Neural progenitor cell (in vitro differentiated cells): ENCODE measurements at regions not wholly inside any gene's neighbourhood (a gene's known extent, or its start where the extent isn't known, plus 50 kb on each side); places are given as distances from the start of the nearest gene placed in this dataset.
"Not testable (repeated sequence)": the region's sequence is repeated elsewhere in the genome, so short reads cannot be mapped to it uniquely, and the experiment has no call there.

Experiments
- DNase-seq: peaks from one replicate; pipeline ENCODE4 v3.0.0-alpha.2; 2016; ENCODE audit warnings: low spot score
- H2AFZ ChIP-seq: fragments of 200-600 bp; sonication (generic); replicated peaks from 2 replicates; pipeline ENCODE4 v1.6.1; 2016; ENCODE audit warnings: antibody characterized with exemption
- H3F3A ChIP-seq: fragments of 200-600 bp; sonication (generic); 2 replicates; pipeline ENCODE4 v1.6.1; 2016; ENCODE audit warnings: antibody characterized with exemption, low read depth
- H3K27ac ChIP-seq: fragments of 200-600 bp; sonication (generic); 2 replicates; pipeline ENCODE4 v1.5.1; 2016; ENCODE audit warnings: mild to moderate bottlenecking
- H3K27me3 ChIP-seq: fragments of 200-600 bp; sonication (generic); 2 replicates; pipeline ENCODE4 v1.6.1; 2016; ENCODE audit warnings: mild to moderate bottlenecking, moderate library complexity
- H3K36me3 ChIP-seq: fragments of 200-600 bp; sonication (generic); 2 replicates; pipeline ENCODE4 v1.5.1; 2016
- H3K4me1 ChIP-seq: fragments of 200-600 bp; sonication (generic); 2 replicates; pipeline ENCODE4 v1.6.1; 2016; ENCODE audit warnings: mixed run types
- H3K4me2 ChIP-seq: fragments of 200-600 bp; sonication (generic); 2 replicates; pipeline ENCODE4 v1.6.1; 2016
- H3K4me3 ChIP-seq: fragments of 200-600 bp; sonication (generic); 2 replicates; pipeline ENCODE4 v1.5.1; 2016
- H3K79me2 ChIP-seq: fragments of 200-600 bp; sonication (generic); 2 replicates; pipeline ENCODE4 v1.6.1; 2016; ENCODE audit warnings: low read depth
- H3K9ac ChIP-seq: fragments of 200-600 bp; sonication (generic); 2 replicates; pipeline ENCODE4 v1.6.1; 2016
- H3K9me3 ChIP-seq: fragments of 200-600 bp; sonication (generic); 2 replicates; pipeline ENCODE4 v1.5.1; 2016; ENCODE audit warnings: low read depth
- H4K20me1 ChIP-seq: fragments of 200-600 bp; sonication (generic); 2 replicates; pipeline ENCODE4 v1.6.1; 2016; ENCODE audit warnings: low read depth
- H3K27ac Mint-ChIP-seq: 3 replicates; pipeline ENCODE4 v1.8.0; 2021; ENCODE audit warnings: mixed read lengths
- H3K27me3 Mint-ChIP-seq: 2 replicates; pipeline ENCODE4 v1.8.0; 2022; ENCODE audit warnings: low read depth, mild to moderate bottlenecking, inconsistent platforms, moderate library complexity, mixed read lengths; ENCODE audit not compliant: insufficient read depth
- H3K36me3 Mint-ChIP-seq: 3 replicates; pipeline ENCODE4 v1.8.0; 2021; ENCODE audit warnings: mixed read lengths
- H3K4me1 Mint-ChIP-seq: 3 replicates; pipeline ENCODE4 v1.8.0; 2021; ENCODE audit warnings: mixed read lengths
- H3K4me3 Mint-ChIP-seq: 3 replicates; pipeline ENCODE4 v1.8.0; 2021; ENCODE audit warnings: mild to moderate bottlenecking, moderate library complexity, mixed read lengths
- H3K9me3 Mint-ChIP-seq: 3 replicates; pipeline ENCODE4 v1.8.0; 2020; ENCODE audit warnings: mixed read lengths
- CTCF ChIP-seq: fragments of 200-600 bp; sonication (generic); IDR thresholded peaks from 2 replicates; pipeline ENCODE4 v1.5.1; 2017; ENCODE audit warnings: antibody characterized with exemption, mild to moderate bottlenecking
- EZH2 ChIP-seq: fragments of 200-600 bp; sonication (generic); IDR thresholded peaks from 2 replicates; pipeline ENCODE4 v1.6.1; 2017; ENCODE audit warnings: antibody characterized with exemption, mild to moderate bottlenecking, moderate library complexity
- EZH2phosphoT487 ChIP-seq: fragments of 200-600 bp; sonication (generic); IDR thresholded peaks from 2 replicates; pipeline ENCODE4 v1.6.1; 2017; ENCODE audit warnings: antibody characterized with exemption

DNA sequence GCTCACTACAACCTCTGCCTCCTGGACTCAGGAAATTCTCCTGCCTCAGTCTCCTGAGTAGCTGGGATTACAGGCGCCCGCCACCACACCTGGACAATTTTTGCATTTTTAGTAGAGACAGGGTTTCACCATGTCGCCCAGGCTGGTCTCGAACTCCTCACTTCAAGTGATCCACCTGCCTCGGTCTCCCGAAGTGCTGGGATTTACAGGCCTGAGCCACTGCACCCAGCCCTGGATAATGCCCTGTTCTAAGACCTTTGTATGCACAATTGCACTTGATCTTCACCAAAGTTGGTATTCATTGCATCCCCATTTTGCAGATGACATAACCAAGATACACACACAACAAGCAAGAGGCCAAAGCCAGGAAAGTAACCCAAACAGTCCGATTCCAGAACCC is 97.7 kb upstream of the CARD11 start:
- H3K9ac ChIP-seq: no peak overlapping the region
- peaks cover 6% of the 10 kb centered on the region for H3K9me3 Mint-ChIP-seq
- no peak overlapping the region for H3K4me3 Mint-ChIP-seq
- no peak overlapping the region for H3K4me2 ChIP-seq
- no peaks in the 10 kb centered on the region for H4K20me1 ChIP-seq
- no peaks in the 10 kb centered on the region for H3K36me3 ChIP-seq
- H3K36me3 Mint-ChIP-seq: no peaks in the 10 kb centered on the region
- H3K4me1 ChIP-seq: no peaks in the 10 kb centered on the region
- H3K27me3 Mint-ChIP-seq: peaks cover 2% of the 10 kb centered on the region
- H3K27ac Mint-ChIP-seq: no peak overlapping the region
- no peak for DNase-seq
- H3K4me3 ChIP-seq: no peak overlapping the region
- TF ChIP-seq EZH2 (no peak), CTCF (no peak), EZH2phosphoT487 (no peak)
- H2AFZ ChIP-seq: no peak overlapping the region
- peaks cover 17% of the 10 kb centered on the region for H3K4me1 Mint-ChIP-seq
- no peaks in the 10 kb centered on the region for H3K79me2 ChIP-seq
- no peak overlapping the region for H3K27ac ChIP-seq
- no peaks in the 10 kb centered on the region for H3F3A ChIP-seq
- no peaks in the 10 kb centered on the region for H3K27me3 ChIP-seq
- no peaks in the 10 kb centered on the region for H3K9me3 ChIP-seq

DNA sequence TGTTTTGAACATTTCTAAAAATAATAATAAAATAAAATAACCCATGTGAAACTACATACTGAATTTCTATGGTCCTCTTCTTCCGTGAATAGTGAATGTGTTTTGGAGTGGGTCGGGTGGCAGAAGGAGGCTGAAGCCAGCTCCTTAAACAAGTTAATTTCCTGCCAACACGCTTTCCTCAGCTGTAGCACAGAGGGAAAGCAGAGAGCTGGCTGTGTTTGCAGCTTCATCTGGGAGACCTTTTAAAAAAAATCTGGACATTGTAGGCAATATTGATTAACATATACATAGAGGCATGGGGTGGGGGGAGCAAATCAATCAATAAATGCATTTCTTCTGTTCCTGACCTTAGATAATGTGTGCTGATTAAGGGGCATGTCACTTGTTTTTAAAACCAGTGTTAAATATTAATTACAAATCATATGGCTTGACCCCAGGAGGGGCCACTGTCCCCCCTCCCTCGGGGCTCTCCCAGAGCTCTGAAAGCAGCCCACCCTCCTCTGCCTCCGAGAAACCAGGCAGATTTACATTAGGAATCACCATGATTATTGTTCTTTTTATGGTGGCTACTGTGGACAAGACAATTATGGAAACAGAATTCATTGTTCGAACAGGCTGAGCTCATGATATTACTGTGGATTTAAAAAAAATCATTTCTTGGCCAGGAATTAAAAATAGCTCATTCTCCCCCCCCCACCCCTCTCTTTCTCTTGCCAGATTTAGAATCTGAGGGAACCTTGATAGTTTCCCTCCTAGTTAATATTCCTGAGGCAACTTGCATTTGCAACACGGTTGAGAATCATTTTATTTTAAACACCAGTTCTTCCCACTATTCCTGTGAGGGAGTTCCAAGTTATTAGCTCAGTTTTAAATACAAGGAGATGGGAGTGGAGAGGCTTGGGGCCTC is 100.5 kb upstream of the CARD11 start:
- Histone ChIP-seq H3K4me2 (no peak overlapping the region), H3K27me3 (no peaks in the 10 kb centered on the region), H2AFZ (no peak overlapping the region), H3F3A (no peaks in the 10 kb centered on the region), H3K9me3 (no peaks in the 10 kb centered on the region), H3K79me2 (no peaks in the 10 kb centered on the region), H3K9ac (no peak overlapping the region), H3K4me1 (no peaks in the 10 kb centered on the region), H3K36me3 (no peaks in the 10 kb centered on the region), H3K4me3 (no peak overlapping the region), H4K20me1 (no peaks in the 10 kb centered on the region), H3K27ac (no peak overlapping the region)
- Mint-ChIP-seq H3K27ac (peak overlapping the region; percentile 76), H3K36me3 (no peaks in the 10 kb centered on the region), H3K27me3 (no peaks in the 10 kb centered on the region), H3K4me1 (peaks cover 17% of the 10 kb centered on the region), H3K9me3 (no peaks in the 10 kb centered on the region), H3K4me3 (no peak overlapping the region)
- TF ChIP-seq CTCF: no peak
- TF ChIP-seq EZH2phosphoT487: no peak
- TF ChIP-seq EZH2: no peak
- DNase-seq: no peak

GRCh38 chr7:3144776-3145125 is 101.1 kb upstream of the CARD11 start:
- H3K4me2 ChIP-seq, H3K27me3 Mint-ChIP-seq, H3K9me3 ChIP-seq, H3K27me3 ChIP-seq, H3K4me3 Mint-ChIP-seq, H3K36me3 Mint-ChIP-seq, H3K4me3 ChIP-seq, DNase-seq, H3K4me1 ChIP-seq, H2AFZ ChIP-seq, H3K36me3 ChIP-seq, H3K79me2 ChIP-seq, H3K9me3 Mint-ChIP-seq, H3K9ac ChIP-seq, H3F3A ChIP-seq, H4K20me1 ChIP-seq, H3K27ac ChIP-seq: not testable (repeated sequence)
- Mint-ChIP-seq H3K27ac (peak overlapping the region; percentile 74), H3K4me1 (peaks cover 18% of the 10 kb centered on the region)

DNA sequence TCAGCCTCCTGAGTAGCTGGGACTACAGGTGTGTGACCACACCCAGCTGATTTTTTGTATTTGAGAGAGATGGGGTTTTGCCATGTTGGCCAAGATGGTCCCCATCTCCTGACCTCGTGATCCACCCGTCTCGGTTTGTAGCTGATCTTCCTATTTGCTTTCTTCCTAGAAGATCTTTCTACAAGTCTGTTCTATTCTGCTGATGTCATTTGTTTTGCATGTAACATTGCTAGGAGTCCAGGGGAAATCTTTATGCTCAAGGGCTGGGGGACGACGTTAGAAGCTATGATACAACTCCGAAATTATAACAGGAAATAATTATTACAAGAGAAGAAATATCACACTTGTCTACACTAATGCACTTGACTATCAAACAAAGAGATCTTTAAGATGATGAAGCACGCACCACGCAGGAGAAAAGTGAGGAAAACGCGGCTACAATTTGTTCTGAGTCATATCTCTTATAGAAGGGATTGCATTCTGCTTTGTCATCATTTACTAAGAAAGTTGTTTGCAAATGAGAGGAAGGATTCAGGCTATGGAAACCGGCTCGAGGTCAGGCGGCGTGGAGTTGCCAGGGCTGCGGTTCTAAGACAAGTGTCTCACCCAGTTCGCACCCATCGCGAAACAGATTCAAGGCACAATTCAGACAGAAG is 103.0 kb upstream of the CARD11 start:
- H3K36me3 ChIP-seq: no peaks in the 10 kb centered on the region
- no peaks in the 10 kb centered on the region for H3F3A ChIP-seq
- H3K79me2 ChIP-seq: no peaks in the 10 kb centered on the region
- H3K4me1 ChIP-seq: no peaks in the 10 kb centered on the region
- H3K4me1 Mint-ChIP-seq: peaks cover 22% of the 10 kb centered on the region
- H3K27ac Mint-ChIP-seq: no peak overlapping the region
- H4K20me1 ChIP-seq: no peaks in the 10 kb centered on the region
- no peaks in the 10 kb centered on the region for H3K9me3 ChIP-seq
- H3K36me3 Mint-ChIP-seq: no peaks in the 10 kb centered on the region
- H3K4me2 ChIP-seq: no peak overlapping the region
- no peak overlapping the region for H3K4me3 ChIP-seq
- no peak overlapping the region for H2AFZ ChIP-seq
- no peak overlapping the region for H3K27ac ChIP-seq
- peaks cover 2% of the 10 kb centered on the region for H3K27me3 Mint-ChIP-seq
- H3K27me3 ChIP-seq: no peaks in the 10 kb centered on the region
- no peaks in the 10 kb centered on the region for H3K9me3 Mint-ChIP-seq
- no peak for TF ChIP-seq EZH2phosphoT487
- TF ChIP-seq EZH2: no peak
- TF ChIP-seq CTCF: no peak
- H3K9ac ChIP-seq: no peak overlapping the region
- no peak for DNase-seq
- no peak overlapping the region for H3K4me3 Mint-ChIP-seq

GRCh38 chr7:3148471-3148870 is 104.8 kb upstream of the CARD11 start:
- H3K4me1 ChIP-seq, DNase-seq, H3K4me3 Mint-ChIP-seq, H3K36me3 ChIP-seq, H3K36me3 Mint-ChIP-seq, H4K20me1 ChIP-seq, H3K4me3 ChIP-seq, H3K27ac Mint-ChIP-seq, H2AFZ ChIP-seq, H3K9me3 ChIP-seq, H3K9ac ChIP-seq, H3K9me3 Mint-ChIP-seq, H3K4me2 ChIP-seq, H3K27ac ChIP-seq, H3K27me3 Mint-ChIP-seq, H3K27me3 ChIP-seq, H3F3A ChIP-seq, H3K79me2 ChIP-seq: not testable (repeated sequence)
- peaks cover 23% of the 10 kb centered on the region for H3K4me1 Mint-ChIP-seq
